ENCODE measurements at regions not wholly inside any gene's neighbourhood (a gene's known extent, or its start where the extent isn't known, plus 50 kb on each side); places are given as distances from the start of the nearest gene placed in this dataset.

- TF ChIP-seq SPI1 (IDR thresholded peaks at IDR 0.05; ENCODE audit: borderline replicate concordance, insufficient read depth, low read depth, low read length): no peak
- TF ChIP-seq ZNF687 (IDR thresholded peaks at IDR 0.05): no peak
- no peak for TF ChIP-seq BCL11A (IDR thresholded peaks at IDR 0.05; ENCODE audit: low read depth, low read length)
- TF ChIP-seq IRF4 (IDR thresholded peaks at IDR 0.05; ENCODE audit: low read depth, low read length): no peak
These were observed 461.6 kb downstream of the BCL11A start (continued) for GRCh38 chr2:60091894-60092293.

GRCh38 chr2:60091266-60091665 lies 462.2 kb downstream of the BCL11A start:
- WGBS (ENCODE audit: insufficient coverage, insufficient replicate concordance, low lambda C conversion rate, missing lambda C conversion rate): 0% methylated on average over 2 of the region's 2 CpGs
- DNase-seq (ENCODE audit: low read depth, low spot score): no peak
- Histone ChIP-seq H3K36me3 (ENCODE audit: control insufficient read depth in 2 of 2, insufficient read depth in 2 of 2, low read length in 1 of 2) (no peaks in the 10 kb centered on the region), H3K27me3 (replicated peaks in 1 of 2; ENCODE audit: control insufficient read depth in 2 of 2, insufficient read depth in 2 of 2, low read length in 1 of 2) (no peaks in the 10 kb centered on the region), H3K27ac (ENCODE audit: control insufficient read depth, insufficient read depth) (no peak overlapping the region), H3K4me2 (ENCODE audit: control insufficient read depth, insufficient read depth) (no peak overlapping the region), H3K79me2 (ENCODE audit: control insufficient read depth, insufficient read depth, low read length) (no peaks in the 10 kb centered on the region), H3K9ac (ENCODE audit: control insufficient read depth, insufficient read depth, low read length) (no peak overlapping the region), H3K4me1 (ENCODE audit: control insufficient read depth, insufficient read depth, low read length) (no peaks in the 10 kb centered on the region), H2AFZ (ENCODE audit: control insufficient read depth, low read depth, low read length) (no peak overlapping the region), H4K20me1 (ENCODE audit: control insufficient read depth, insufficient read depth) (no peaks in the 10 kb centered on the region), H3K9me3 (replicated peaks; ENCODE audit: control insufficient read depth, insufficient read depth, low read length) (no peaks in the 10 kb centered on the region), H3K4me3 (no peak overlapping the region)
- FAIRE-seq: no peak
- ChIA-PET RAD21 (ENCODE audit: unreplicated experiment) (no interaction called here), POLR2A (no interaction called here), SMC1A (ENCODE audit: uncharacterized antibody, unreplicated experiment) (no interaction called here), CTCF (no interaction called here)
- in situ Hi-C loops (cut with MboI): no loop called here
- BruUV-seq (replicated peaks): no TSS peak
- intact Hi-C loops (cut with micrococcal nuclease; ENCODE audit: unreplicated experiment): no loop called here
- no peak for ATAC-seq
- TF ChIP-seq SUPT20H (IDR thresholded peaks at IDR 0.05; ENCODE audit: borderline replicate concordance, control insufficient read depth, low read depth, low read length): no peak
- no peak for TF ChIP-seq JUNB (IDR thresholded peaks at IDR 0.05)
- TF ChIP-seq ZNF207 (IDR thresholded peaks at IDR 0.05; ENCODE audit: borderline replicate concordance): no peak
- TF ChIP-seq SMAD5 (IDR thresholded peaks at IDR 0.05; ENCODE audit: low read depth): no peak
- no peak for TF ChIP-seq BACH1 (IDR thresholded peaks at IDR 0.05; ENCODE audit: borderline replicate concordance)

Data from GM12878 (cell line).